Lung (tissue), 11 donors: ENCODE measurements at regions not wholly inside any gene's neighbourhood (a gene's known extent, or its start where the extent isn't known, plus 50 kb on each side); places are given as distances from the start of the nearest gene placed in this dataset.

Experiments
- ATAC-seq: fragments of 200-7000 bp; cut with Tn5 transposase; one replicate; pipeline ENCODE4 v1.9.1; 2020; ENCODE audit warnings: moderate number of reproducible peaks; ENCODE audit not compliant: insufficient read depth, low FRiP score
- DNase-seq, 3 donors: peaks; one replicate each; pipeline ENCODE4 v3.0.0-alpha.2; 2013 to 2017
- H3K27ac ChIP-seq, 2 donors: one replicate each; pipeline ENCODE4 v1.5.1; 2013; ENCODE audit warnings: mild to moderate bottlenecking in 2 of 2, moderate library complexity in 2 of 2, control low read depth in 1 of 2, inconsistent platforms in 1 of 2, low read depth in 1 of 2, low read length in 1 of 2
- H3K27me3 ChIP-seq, 3 donors: one replicate each; pipeline ENCODE4 v1.5.1; 2013; ENCODE audit warnings: low read length in 2 of 3; ENCODE audit not compliant: control insufficient read depth in 3 of 3, insufficient read depth in 3 of 3
- H3K36me3 ChIP-seq, 4 donors: one replicate each; pipeline ENCODE4 v1.5.1; 2013; ENCODE audit warnings: low read length in 4 of 4, mild to moderate bottlenecking in 1 of 4, moderate library complexity in 1 of 4; ENCODE audit not compliant: control insufficient read depth in 4 of 4, insufficient read depth in 4 of 4
- H3K4me1 ChIP-seq, 5 donors: one replicate each; pipeline ENCODE4 v1.5.1; 2013; ENCODE audit warnings: low read length in 5 of 5, mild to moderate bottlenecking in 2 of 5, moderate library complexity in 1 of 5; ENCODE audit not compliant: control insufficient read depth in 5 of 5, insufficient read depth in 5 of 5
- H3K4me3 ChIP-seq: one replicate; pipeline ENCODE4 v1.5.1; 2013; ENCODE audit warnings: mild to moderate bottlenecking, control low read depth, moderate library complexity
- H3K9ac ChIP-seq, 2 donors: one replicate each; pipeline ENCODE4 v1.5.1; 2013; ENCODE audit warnings: low read length in 2 of 2, control low read depth in 1 of 2; ENCODE audit not compliant: insufficient read depth in 1 of 2
- H3K9me3 ChIP-seq, 4 donors: one replicate each; pipeline ENCODE4 v1.5.1; 2013; ENCODE audit warnings: low read length in 3 of 4, mild to moderate bottlenecking in 1 of 4, moderate library complexity in 1 of 4; ENCODE audit not compliant: control insufficient read depth in 4 of 4, insufficient read depth in 3 of 4
- CTCF ChIP-seq: IDR thresholded peaks from 2 replicates; pipeline ENCODE4 v1.5.1; 2012; ENCODE audit warnings: mild to moderate bottlenecking; ENCODE audit errors: control extremely low read depth, extremely low read depth
- whole genome bisulfite sequencing, 2 donors: extraction: QIAGEN DNeasy Blood & Tissue Kit; methylation state at CpG; one replicate each; pipeline ENCODE4 v1.1.7; 2013; 5-methylcytosine and 5-hydroxymethylcytosine counted together
- donor health status: control.
- donor health status: control.
- donor health status: Bipolar disorder and iron deficiency.
- donor health status: healthy.
- donor health status: DM: yes; HTN: yes; CAD: no.

- DNase-seq (no peak), ATAC-seq (no peak)
- TF ChIP-seq CTCF: no peak
- Histone ChIP-seq H3K27ac (no peak overlapping the region), H3K36me3 (no peaks in the 10 kb centered on the region), H3K27me3 (no peaks in the 10 kb centered on the region), H3K9me3 (peaks cover 0 to 2% (median 0%) of the 10 kb centered on the region in 4 donors), H3K4me1 (peaks cover 0 to 16% (median 0%) of the 10 kb centered on the region in 5 donors), H3K4me3 (no peak overlapping the region), H3K9ac (no peak overlapping the region)
- WGBS, 2 donors: 86 to 88% methylated on average over 6 of the region's 6 CpGs
These were observed 849.3 kb downstream of the TLE1 start for GRCh38 chr9:80839821-80840675.

- TF ChIP-seq CTCF: no peak
- H3K4me3 ChIP-seq: no peak overlapping the region
- H3K36me3 ChIP-seq: no peaks in the 10 kb centered on the region
- no peak for ATAC-seq
- H3K4me1 ChIP-seq: peaks cover 0 to 2% (median 0%) of the 10 kb centered on the region in 5 donors
- peaks cover 0 to 2% (median 0%) of the 10 kb centered on the region in 4 donors for H3K9me3 ChIP-seq
- no peak overlapping the region for H3K27ac ChIP-seq
- no peaks in the 10 kb centered on the region for H3K27me3 ChIP-seq
- DNase-seq: no peak
- H3K9ac ChIP-seq: no peak overlapping the region
These were observed 853.3 kb downstream of the TLE1 start for GRCh38 chr9:80836013-80836412.

- WGBS, 2 donors: 91 to 92% methylated on average over 1 of the region's 1 CpG
These were observed 857.6 kb downstream of the TLE1 start for GRCh38 chr9:80831751-80832150.

More at GRCh38 chr9:80831751-80832150, 857.6 kb downstream of the TLE1 start:
- H3K4me1 ChIP-seq: peaks cover 0 to 2% (median 0%) of the 10 kb centered on the region in 5 donors
- no peaks in the 10 kb centered on the region for H3K27me3 ChIP-seq
- no peaks in the 10 kb centered on the region for H3K36me3 ChIP-seq
- no peak overlapping the region for H3K4me3 ChIP-seq
- H3K9me3 ChIP-seq: no peaks in the 10 kb centered on the region
- no peak for TF ChIP-seq CTCF
- ATAC-seq: no peak
- no peak for DNase-seq
- no peak overlapping the region for H3K27ac ChIP-seq
- no peak overlapping the region for H3K9ac ChIP-seq
